ENCODE measurements at regions not wholly inside any gene's neighbourhood (a gene's known extent, or its start where the extent isn't known, plus 50 kb on each side); places are given as distances from the start of the nearest gene placed in this dataset.

GRCh38 chr4:181528570-181529184 is 714.5 kb upstream of the TENM3 start:
- TF ChIP-seq ZNF124 (CRISPR knock-in tag; IDR thresholded peaks at IDR 0.05) = no peak
- no peak for TF ChIP-seq ZNF501 (CRISPR knock-in tag; IDR thresholded peaks at IDR 0.05)

All from HepG2 (cell line).